Lung (tissue), 11 donors: ENCODE measurements at regions not wholly inside any gene's neighbourhood (a gene's known extent, or its start where the extent isn't known, plus 50 kb on each side); places are given as distances from the start of the nearest gene placed in this dataset.

Experiments
- ATAC-seq: fragments of 200-7000 bp; cut with Tn5 transposase; one replicate; pipeline ENCODE4 v1.9.1; 2020; ENCODE audit warnings: moderate number of reproducible peaks; ENCODE audit not compliant: insufficient read depth, low FRiP score
- DNase-seq, 3 donors: peaks; one replicate each; pipeline ENCODE4 v3.0.0-alpha.2; 2013 to 2017
- H3K27ac ChIP-seq, 2 donors: one replicate each; pipeline ENCODE4 v1.5.1; 2013; ENCODE audit warnings: mild to moderate bottlenecking in 2 of 2, moderate library complexity in 2 of 2, control low read depth in 1 of 2, inconsistent platforms in 1 of 2, low read depth in 1 of 2, low read length in 1 of 2
- H3K27me3 ChIP-seq, 3 donors: one replicate each; pipeline ENCODE4 v1.5.1; 2013; ENCODE audit warnings: low read length in 2 of 3; ENCODE audit not compliant: control insufficient read depth in 3 of 3, insufficient read depth in 3 of 3
- H3K36me3 ChIP-seq, 4 donors: one replicate each; pipeline ENCODE4 v1.5.1; 2013; ENCODE audit warnings: low read length in 4 of 4, mild to moderate bottlenecking in 1 of 4, moderate library complexity in 1 of 4; ENCODE audit not compliant: control insufficient read depth in 4 of 4, insufficient read depth in 4 of 4
- H3K4me1 ChIP-seq, 5 donors: one replicate each; pipeline ENCODE4 v1.5.1; 2013; ENCODE audit warnings: low read length in 5 of 5, mild to moderate bottlenecking in 2 of 5, moderate library complexity in 1 of 5; ENCODE audit not compliant: control insufficient read depth in 5 of 5, insufficient read depth in 5 of 5
- H3K4me3 ChIP-seq: one replicate; pipeline ENCODE4 v1.5.1; 2013; ENCODE audit warnings: mild to moderate bottlenecking, control low read depth, moderate library complexity
- H3K9ac ChIP-seq, 2 donors: one replicate each; pipeline ENCODE4 v1.5.1; 2013; ENCODE audit warnings: low read length in 2 of 2, control low read depth in 1 of 2; ENCODE audit not compliant: insufficient read depth in 1 of 2
- H3K9me3 ChIP-seq, 4 donors: one replicate each; pipeline ENCODE4 v1.5.1; 2013; ENCODE audit warnings: low read length in 3 of 4, mild to moderate bottlenecking in 1 of 4, moderate library complexity in 1 of 4; ENCODE audit not compliant: control insufficient read depth in 4 of 4, insufficient read depth in 3 of 4
- CTCF ChIP-seq: IDR thresholded peaks from 2 replicates; pipeline ENCODE4 v1.5.1; 2012; ENCODE audit warnings: mild to moderate bottlenecking; ENCODE audit errors: control extremely low read depth, extremely low read depth
- WGBS, 2 donors: extraction: QIAGEN DNeasy Blood & Tissue Kit; methylation state at CpG; one replicate each; pipeline ENCODE4 v1.1.7; 2013; 5-methylcytosine and 5-hydroxymethylcytosine counted together
- donor health status: control.
- donor health status: control.
- donor health status: Bipolar disorder and iron deficiency.
- donor health status: healthy.
- donor health status: DM: yes; HTN: yes; CAD: no.

GRCh38 chr12:76206039-76206676, 121.7 kb upstream of the NAP1L1 start:
- peaks cover 0 to 21% (median 0%) of the 10 kb centered on the region in 5 donors for H3K4me1 ChIP-seq
- ATAC-seq = no peak
- TF ChIP-seq CTCF = no peak
- H3K9me3 ChIP-seq = peaks cover 0 to 10% (median 4%) of the 10 kb centered on the region in 4 donors
- 34 to 52% methylated on average over 1 of the region's 1 CpG for WGBS, 2 donors
- no peaks in the 10 kb centered on the region for H3K36me3 ChIP-seq
- no peak for DNase-seq
- H3K27me3 ChIP-seq = no peaks in the 10 kb centered on the region
- no peak overlapping the region for H3K4me3 ChIP-seq
- no peak overlapping the region for H3K27ac ChIP-seq
- no peak overlapping the region for H3K9ac ChIP-seq

GRCh38 chr12:76202621-76203020, 118.1 kb upstream of the NAP1L1 start:
- no peak for ATAC-seq
- no peak for TF ChIP-seq CTCF
- Histone ChIP-seq H3K4me1 (peaks cover 0 to 7% (median 0%) of the 10 kb centered on the region in 5 donors), H3K4me3 (no peak overlapping the region), H3K27me3 (no peaks in the 10 kb centered on the region), H3K9ac (no peak overlapping the region), H3K9me3 (peaks cover 0 to 22% (median 15%) of the 10 kb centered on the region in 4 donors), H3K27ac (no peak overlapping the region), H3K36me3 (peaks cover 0 to 3% (median 0%) of the 10 kb centered on the region in 4 donors)
- no peak for DNase-seq

- TF ChIP-seq CTCF = no peak
Observed at GRCh38 chr12:76201758-76202157, 117.3 kb upstream of the NAP1L1 start.

GRCh38 chr12:76201316-76201715, 116.8 kb upstream of the NAP1L1 start:
- H3K4me1 ChIP-seq = no peaks in the 10 kb centered on the region
- WGBS, 2 donors = 47 to 57% methylated on average over 2 of the region's 2 CpGs
- DNase-seq (no peak), ATAC-seq (no peak)
- TF ChIP-seq CTCF = no peak
- peaks cover 0 to 3% (median 0%) of the 10 kb centered on the region in 4 donors for H3K36me3 ChIP-seq
- H3K27ac ChIP-seq = no peak overlapping the region
- H3K9me3 ChIP-seq = peaks cover 0 to 22% (median 15%) of the 10 kb centered on the region in 4 donors
- no peak overlapping the region for H3K4me3 ChIP-seq
- H3K9ac ChIP-seq = no peak overlapping the region
- H3K27me3 ChIP-seq = no peaks in the 10 kb centered on the region

More at GRCh38 chr12:76201758-76202157, 117.3 kb upstream of the NAP1L1 start:
- Histone ChIP-seq H3K36me3 (peaks cover 0 to 3% (median 0%) of the 10 kb centered on the region in 4 donors), H3K27ac (no peak overlapping the region), H3K27me3 (no peaks in the 10 kb centered on the region), H3K9me3 (peaks cover 0 to 22% (median 15%) of the 10 kb centered on the region in 4 donors), H3K4me1 (peaks cover 0 to 2% (median 0%) of the 10 kb centered on the region in 5 donors), H3K9ac (no peak overlapping the region), H3K4me3 (no peak overlapping the region)
- ATAC-seq (no peak), DNase-seq (no peak)
